ENCODE measurements at regions not wholly inside any gene's neighbourhood (a gene's known extent, or its start where the extent isn't known, plus 50 kb on each side); places are given as distances from the start of the nearest gene placed in this dataset.

DNA sequence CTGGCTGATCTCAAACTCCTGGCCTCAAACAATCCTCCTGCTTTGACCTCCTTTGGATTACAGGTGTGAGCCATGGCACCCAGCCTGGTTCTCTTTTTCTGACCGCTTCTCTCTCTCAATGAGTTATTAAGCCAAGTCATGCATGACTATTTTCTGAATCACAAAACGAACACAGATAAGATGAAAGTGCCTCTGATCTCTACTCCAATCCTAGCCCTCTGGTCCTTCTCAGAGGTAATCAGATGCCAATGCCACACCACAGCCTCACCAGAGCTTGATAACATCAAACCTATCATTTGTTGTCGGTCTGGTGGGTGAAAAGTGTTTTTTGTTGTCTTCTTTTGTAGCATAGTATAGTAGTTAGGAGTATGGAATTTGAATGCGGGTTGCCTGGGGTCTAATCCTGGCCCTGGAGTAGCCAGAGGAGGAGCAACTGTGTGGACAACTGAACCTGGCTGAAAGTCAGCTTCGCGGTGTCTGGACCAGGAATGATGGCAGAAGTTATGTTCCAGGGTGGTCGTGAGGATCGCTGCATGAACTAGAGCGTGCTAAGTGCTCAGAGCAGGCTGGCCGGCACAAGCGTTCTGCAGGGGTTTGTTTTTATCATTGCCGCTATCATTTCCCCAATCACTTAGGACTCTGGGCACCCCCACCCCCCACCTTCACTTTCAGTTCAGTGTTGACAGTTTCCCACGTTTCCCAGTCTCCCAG, 77.9 kb downstream of the SPRING1 start:
- TF ChIP-seq EZH2 (IDR thresholded peaks at IDR 0.05; ENCODE audit: low read depth): no peak
- TF ChIP-seq, protein P1, sequence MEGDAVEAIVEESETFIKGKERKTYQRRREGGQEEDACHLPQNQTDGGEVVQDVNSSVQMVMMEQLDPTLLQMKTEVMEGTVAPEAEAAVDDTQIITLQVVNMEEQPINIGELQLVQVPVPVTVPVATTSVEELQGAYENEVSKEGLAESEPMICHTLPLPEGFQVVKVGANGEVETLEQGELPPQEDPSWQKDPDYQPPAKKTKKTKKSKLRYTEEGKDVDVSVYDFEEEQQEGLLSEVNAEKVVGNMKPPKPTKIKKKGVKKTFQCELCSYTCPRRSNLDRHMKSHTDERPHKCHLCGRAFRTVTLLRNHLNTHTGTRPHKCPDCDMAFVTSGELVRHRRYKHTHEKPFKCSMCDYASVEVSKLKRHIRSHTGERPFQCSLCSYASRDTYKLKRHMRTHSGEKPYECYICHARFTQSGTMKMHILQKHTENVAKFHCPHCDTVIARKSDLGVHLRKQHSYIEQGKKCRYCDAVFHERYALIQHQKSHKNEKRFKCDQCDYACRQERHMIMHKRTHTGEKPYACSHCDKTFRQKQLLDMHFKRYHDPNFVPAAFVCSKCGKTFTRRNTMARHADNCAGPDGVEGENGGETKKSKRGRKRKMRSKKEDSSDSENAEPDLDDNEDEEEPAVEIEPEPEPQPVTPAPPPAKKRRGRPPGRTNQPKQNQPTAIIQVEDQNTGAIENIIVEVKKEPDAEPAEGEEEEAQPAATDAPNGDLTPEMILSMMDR (conservative IDR thresholded peaks at IDR 0.05): no peak
